GM12864 (cell line): ENCODE measurements at regions not wholly inside any gene's neighbourhood (a gene's known extent, or its start where the extent isn't known, plus 50 kb on each side); places are given as distances from the start of the nearest gene placed in this dataset.

ENCODE experiments used
- DNase-seq: peaks from one replicate; pipeline ENCODE4 v3.0.0-alpha.2; 2011; ENCODE audit warnings: low read depth
- H3K4me3 ChIP-seq: 2 replicates; pipeline ENCODE4 v1.5.1; 2011; ENCODE audit warnings: mild to moderate bottlenecking, low read depth, low read length, control low read depth
- TF ChIP-seq, protein P1 (sequence below): IDR thresholded peaks from 2 replicates; pipeline ENCODE4 v1.5.1; 2011; ENCODE audit warnings: low read depth, mild to moderate bottlenecking, moderate library complexity, low read length, control low read depth, inconsistent platforms; ENCODE audit errors: missing control alignments

DNA sequence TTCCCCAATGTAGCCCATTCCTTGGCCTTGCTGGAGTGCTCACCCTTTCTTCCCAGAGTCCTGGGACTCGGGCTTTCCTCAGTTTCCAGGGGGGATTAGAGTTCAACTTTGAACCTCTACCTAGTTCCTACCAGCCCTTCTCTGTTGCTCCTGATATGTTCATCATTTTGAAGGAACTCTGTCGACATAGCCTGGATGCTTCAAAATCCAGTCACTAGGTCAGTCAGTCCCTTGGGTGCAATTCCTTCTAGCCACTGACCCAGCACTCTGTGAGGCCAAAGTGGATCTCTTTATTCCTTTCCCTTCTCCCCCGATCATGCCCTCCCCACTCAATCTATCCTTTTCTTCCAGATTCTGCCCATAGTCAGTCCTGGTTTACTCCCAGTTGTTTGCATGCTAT lies 72.3 kb upstream of the TMCC3 start:
- H3K4me3 ChIP-seq = no peak overlapping the region
- TF ChIP-seq, protein P1, sequence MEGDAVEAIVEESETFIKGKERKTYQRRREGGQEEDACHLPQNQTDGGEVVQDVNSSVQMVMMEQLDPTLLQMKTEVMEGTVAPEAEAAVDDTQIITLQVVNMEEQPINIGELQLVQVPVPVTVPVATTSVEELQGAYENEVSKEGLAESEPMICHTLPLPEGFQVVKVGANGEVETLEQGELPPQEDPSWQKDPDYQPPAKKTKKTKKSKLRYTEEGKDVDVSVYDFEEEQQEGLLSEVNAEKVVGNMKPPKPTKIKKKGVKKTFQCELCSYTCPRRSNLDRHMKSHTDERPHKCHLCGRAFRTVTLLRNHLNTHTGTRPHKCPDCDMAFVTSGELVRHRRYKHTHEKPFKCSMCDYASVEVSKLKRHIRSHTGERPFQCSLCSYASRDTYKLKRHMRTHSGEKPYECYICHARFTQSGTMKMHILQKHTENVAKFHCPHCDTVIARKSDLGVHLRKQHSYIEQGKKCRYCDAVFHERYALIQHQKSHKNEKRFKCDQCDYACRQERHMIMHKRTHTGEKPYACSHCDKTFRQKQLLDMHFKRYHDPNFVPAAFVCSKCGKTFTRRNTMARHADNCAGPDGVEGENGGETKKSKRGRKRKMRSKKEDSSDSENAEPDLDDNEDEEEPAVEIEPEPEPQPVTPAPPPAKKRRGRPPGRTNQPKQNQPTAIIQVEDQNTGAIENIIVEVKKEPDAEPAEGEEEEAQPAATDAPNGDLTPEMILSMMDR = no peak
- no peak for DNase-seq

DNA sequence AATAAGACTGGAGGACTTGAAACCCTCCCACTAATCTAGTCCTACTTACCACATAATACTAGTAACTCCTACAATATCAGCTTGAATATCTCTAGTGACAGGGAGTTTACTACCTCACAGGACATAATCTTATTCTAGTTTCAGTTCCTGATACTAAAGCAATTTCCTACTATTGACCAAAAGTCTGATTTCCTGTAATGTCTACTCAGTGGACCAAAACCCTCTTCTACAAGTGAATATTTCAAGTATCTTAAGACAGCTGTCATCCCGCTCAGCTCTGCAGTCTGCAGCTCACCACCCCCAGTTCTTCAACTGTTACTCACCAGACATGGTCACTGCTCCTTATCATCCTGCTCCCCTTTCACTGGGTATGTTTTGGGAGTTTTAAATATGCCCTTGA lies 70.8 kb upstream of the TMCC3 start:
- TF ChIP-seq, protein P1 = no peak
- no peak overlapping the region for H3K4me3 ChIP-seq
- peak; percentile 65 for DNase-seq

DNA sequence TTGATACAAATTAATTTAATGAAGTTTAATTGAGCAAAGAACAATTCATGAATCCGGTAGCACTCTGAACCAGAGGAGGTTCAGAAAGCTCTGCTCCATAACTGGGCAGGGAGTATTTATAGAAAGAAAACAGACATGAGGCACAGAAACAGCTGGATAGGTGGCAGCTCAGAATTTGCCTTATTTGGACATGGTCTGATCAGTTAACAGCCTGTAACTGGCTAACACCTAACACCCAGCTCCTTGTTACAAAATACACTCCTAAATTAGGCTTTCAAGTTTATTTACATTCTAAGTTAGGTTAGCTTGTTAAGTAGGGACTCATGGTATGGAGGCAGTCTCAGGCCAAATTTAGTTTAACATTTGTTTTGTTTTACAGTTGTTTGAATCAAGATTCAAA lies 67.8 kb upstream of the TMCC3 start:
- TF ChIP-seq, protein P1 = no peak
- no peak for DNase-seq

DNA sequence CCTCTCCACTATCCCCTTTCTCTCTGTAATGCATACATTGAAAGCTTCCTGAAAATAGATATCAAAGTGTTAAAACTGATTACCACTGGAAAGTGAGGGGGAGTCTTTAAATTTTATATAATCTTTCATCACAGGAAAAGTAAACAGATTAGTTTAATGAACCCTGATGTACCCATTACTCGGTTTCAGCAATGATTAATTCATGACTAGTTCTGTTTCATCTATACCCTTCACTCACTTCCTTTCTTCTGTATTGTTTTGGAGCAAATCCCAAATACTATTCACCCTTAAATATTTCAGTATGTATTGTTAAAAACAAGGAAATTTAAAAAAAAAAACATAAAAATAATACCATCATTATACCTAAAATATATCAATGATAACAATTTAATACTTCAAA lies 67.3 kb upstream of the TMCC3 start:
- TF ChIP-seq, protein P1 = no peak
- DNase-seq = no peak
- no peak overlapping the region for H3K4me3 ChIP-seq

More for the DNA sequence above, 67.8 kb upstream of the TMCC3 start:
- no peak overlapping the region for H3K4me3 ChIP-seq

- H3K4me3 ChIP-seq = no peak overlapping the region
- TF ChIP-seq, protein P1 = no peak
- no peak for DNase-seq
Measured at GRCh38 chr12:94717108-94717507, 66.8 kb upstream of the TMCC3 start.

DNA sequence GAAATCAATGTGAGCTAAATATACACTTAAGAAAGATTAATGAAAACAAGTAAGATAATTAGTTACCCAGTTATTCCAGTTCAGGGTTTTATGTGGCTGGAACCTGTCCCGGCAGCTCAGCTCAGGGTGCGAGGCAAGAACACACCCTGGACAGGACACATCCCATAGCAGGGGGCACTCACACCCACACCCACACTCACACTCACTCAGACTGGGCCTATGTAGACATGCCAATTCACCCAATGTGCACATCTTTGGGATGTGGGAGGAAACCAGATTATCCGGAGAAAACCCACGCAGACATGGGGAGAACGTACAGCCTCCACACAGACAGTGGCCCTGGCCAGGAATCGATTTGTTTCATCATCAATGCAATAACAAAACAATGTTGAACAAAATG lies 66.0 kb upstream of the TMCC3 start:
- TF ChIP-seq, protein P1 = no peak
- H3K4me3 ChIP-seq = no peak overlapping the region
- no peak for DNase-seq

GRCh38 chr12:94714378-94715114 lies 64.2 kb upstream of the TMCC3 start:
- no peak overlapping the region for H3K4me3 ChIP-seq
- no peak for DNase-seq
- TF ChIP-seq, protein P1 = no peak
